Pulmonary artery endothelial cell (primary cell): ENCODE measurements at regions not wholly inside any gene's neighbourhood (a gene's known extent, or its start where the extent isn't known, plus 50 kb on each side); places are given as distances from the start of the nearest gene placed in this dataset.
"Not testable (repeated sequence)": the region's sequence is repeated elsewhere in the genome, so short reads cannot be mapped to it uniquely, and the experiment has no call there.

Source experiments
- DNase-seq: peaks from one replicate; pipeline ENCODE4 v3.0.0-alpha.2; 2011; ENCODE audit warnings: low read depth, low spot score

- no peak for DNase-seq
These were observed 154.4 kb upstream of the RPL34 start for GRCh38 chr4:108465886-108466500.

- no peak for DNase-seq
These were observed 161.7 kb upstream of the RPL34 start for GRCh38 chr4:108458681-108459080.

- no peak for DNase-seq
These were observed 166.1 kb upstream of the RPL34 start for GRCh38 chr4:108454227-108454626.

- DNase-seq: no peak
These were observed 167.0 kb upstream of the RPL34 start for GRCh38 chr4:108453366-108453765.

GRCh38 chr4:108450236-108450898 is 170.0 kb upstream of the RPL34 start:
- DNase-seq: no peak

GRCh38 chr4:108449129-108449528 is 171.2 kb upstream of the RPL34 start:
- no peak for DNase-seq

GRCh38 chr4:108446556-108446955 is 173.8 kb upstream of the RPL34 start:
- no peak for DNase-seq

- no peak for DNase-seq
These were observed 174.7 kb upstream of the RPL34 start for GRCh38 chr4:108445716-108446115.

GRCh38 chr4:108443585-108443984 is 176.8 kb upstream of the RPL34 start:
- DNase-seq: no peak

- DNase-seq: no peak
These were observed 186.5 kb upstream of the RPL34 start for GRCh38 chr4:108433832-108434231.

GRCh38 chr4:108433394-108433793 is 187.0 kb upstream of the RPL34 start:
- DNase-seq: not testable (repeated sequence)

- DNase-seq: no peak
These were observed 188.0 kb upstream of the RPL34 start for GRCh38 chr4:108432418-108432817.

GRCh38 chr4:108431986-108432385 is 188.4 kb upstream of the RPL34 start:
- DNase-seq: no peak

- DNase-seq: no peak
These were observed 189.5 kb upstream of the RPL34 start for GRCh38 chr4:108430921-108431320.

GRCh38 chr4:108429662-108430061 is 190.7 kb upstream of the RPL34 start:
- DNase-seq: no peak

GRCh38 chr4:108428923-108429322 is 191.5 kb upstream of the RPL34 start:
- DNase-seq: no peak

- no peak for DNase-seq
These were observed 192.4 kb upstream of the RPL34 start for GRCh38 chr4:108427946-108428485.

- DNase-seq: no peak
These were observed 193.9 kb upstream of the RPL34 start for GRCh38 chr4:108426493-108426892.

- no peak for DNase-seq
These were observed 194.4 kb upstream of the RPL34 start for GRCh38 chr4:108425988-108426387.

GRCh38 chr4:108417923-108418322 is 202.5 kb upstream of the RPL34 start:
- DNase-seq: no peak

GRCh38 chr4:108416831-108417230 is 203.5 kb upstream of the RPL34 start:
- DNase-seq: no peak

- no peak for DNase-seq
These were observed 205.0 kb upstream of the RPL34 start for GRCh38 chr4:108415389-108415788.

GRCh38 chr4:108411836-108412235 is 208.5 kb upstream of the RPL34 start:
- DNase-seq: no peak
